Bronchial epithelial cell (primary cell): ENCODE measurements at regions not wholly inside any gene's neighbourhood (a gene's known extent, or its start where the extent isn't known, plus 50 kb on each side); places are given as distances from the start of the nearest gene placed in this dataset.

ENCODE experiments used
- DNase-seq: peaks from one replicate; pipeline ENCODE4 v3.0.0-alpha.2; 2010; ENCODE audit warnings: low read depth
- FAIRE-seq: peaks from 2 replicates; lab custom pipeline; 2011; peaks lifted over from hg19 to GRCh38; lab: Jason Lieb, UNC
- H3K27me3 ChIP-seq: 2 replicates; pipeline ENCODE4 v1.5.1; 2011; ENCODE audit warnings: low read length; ENCODE audit not compliant: control insufficient read depth, insufficient read depth
- H3K36me3 ChIP-seq: 2 replicates; pipeline ENCODE4 v1.5.1; 2011; ENCODE audit warnings: low read length; ENCODE audit not compliant: control insufficient read depth, insufficient read depth
- H3K4me3 ChIP-seq: 2 replicates; pipeline ENCODE4 v1.5.1; 2011; ENCODE audit warnings: mild to moderate bottlenecking, low read depth, low read length, control low read depth
- CTCF ChIP-seq: IDR thresholded peaks from 2 replicates; pipeline ENCODE4 v1.5.1; 2011; ENCODE audit warnings: mild to moderate bottlenecking, moderate library complexity, low read length, control low read depth, inconsistent platforms; ENCODE audit not compliant: insufficient read depth, severe bottlenecking

- FAIRE-seq (no peak), DNase-seq (no peak)
- no peak for TF ChIP-seq CTCF
- no peaks in the 10 kb centered on the region for H3K27me3 ChIP-seq
- H3K4me3 ChIP-seq: no peak overlapping the region
- H3K36me3 ChIP-seq: no peaks in the 10 kb centered on the region
These were observed 84.6 kb upstream of the SPTBN1 start for GRCh38 chr2:54371460-54372065.

- no peaks in the 10 kb centered on the region for H3K27me3 ChIP-seq
- H3K4me3 ChIP-seq: no peak overlapping the region
- DNase-seq: no peak
- FAIRE-seq: no peak
- H3K36me3 ChIP-seq: no peaks in the 10 kb centered on the region
- no peak for TF ChIP-seq CTCF
These were observed 83.8 kb upstream of the SPTBN1 start for GRCh38 chr2:54372361-54372760.

GRCh38 chr2:54373855-54374254, 82.3 kb upstream of the SPTBN1 start:
- Histone ChIP-seq H3K36me3 (no peaks in the 10 kb centered on the region), H3K27me3 (no peaks in the 10 kb centered on the region), H3K4me3 (no peak overlapping the region)
- TF ChIP-seq CTCF: no peak
- DNase-seq (no peak), FAIRE-seq (no peak)

- no peak for FAIRE-seq
- H3K36me3 ChIP-seq: no peaks in the 10 kb centered on the region
- no peaks in the 10 kb centered on the region for H3K27me3 ChIP-seq
- no peak overlapping the region for H3K4me3 ChIP-seq
- DNase-seq: no peak
- no peak for TF ChIP-seq CTCF
These were observed 81.3 kb upstream of the SPTBN1 start for GRCh38 chr2:54374591-54375364.

- FAIRE-seq: no peak
- Histone ChIP-seq H3K27me3 (no peaks in the 10 kb centered on the region), H3K36me3 (no peaks in the 10 kb centered on the region), H3K4me3 (no peak overlapping the region)
- DNase-seq: no peak
- no peak for TF ChIP-seq CTCF
These were observed 78.7 kb upstream of the SPTBN1 start for GRCh38 chr2:54377451-54377850.
